H54 (cell line): ENCODE measurements at regions not wholly inside any gene's neighbourhood (a gene's known extent, or its start where the extent isn't known, plus 50 kb on each side); places are given as distances from the start of the nearest gene placed in this dataset.

ENCODE experiments used
- DNase-seq: peaks from one replicate; pipeline ENCODE4 v3.0.0; 2011; ENCODE audit warnings: low spot score, mixed read lengths; ENCODE audit not compliant: insufficient read length
- FAIRE-seq: peaks from 3 replicates; lab custom pipeline; 2011; peaks lifted over from hg19 to GRCh38; lab: Jason Lieb, UNC
- POLR2A ChIP-seq: IDR thresholded peaks from 2 replicates; pipeline ENCODE4 v1.6.1; 2011; ENCODE audit warnings: low read depth, mild to moderate bottlenecking, low read length

DNA sequence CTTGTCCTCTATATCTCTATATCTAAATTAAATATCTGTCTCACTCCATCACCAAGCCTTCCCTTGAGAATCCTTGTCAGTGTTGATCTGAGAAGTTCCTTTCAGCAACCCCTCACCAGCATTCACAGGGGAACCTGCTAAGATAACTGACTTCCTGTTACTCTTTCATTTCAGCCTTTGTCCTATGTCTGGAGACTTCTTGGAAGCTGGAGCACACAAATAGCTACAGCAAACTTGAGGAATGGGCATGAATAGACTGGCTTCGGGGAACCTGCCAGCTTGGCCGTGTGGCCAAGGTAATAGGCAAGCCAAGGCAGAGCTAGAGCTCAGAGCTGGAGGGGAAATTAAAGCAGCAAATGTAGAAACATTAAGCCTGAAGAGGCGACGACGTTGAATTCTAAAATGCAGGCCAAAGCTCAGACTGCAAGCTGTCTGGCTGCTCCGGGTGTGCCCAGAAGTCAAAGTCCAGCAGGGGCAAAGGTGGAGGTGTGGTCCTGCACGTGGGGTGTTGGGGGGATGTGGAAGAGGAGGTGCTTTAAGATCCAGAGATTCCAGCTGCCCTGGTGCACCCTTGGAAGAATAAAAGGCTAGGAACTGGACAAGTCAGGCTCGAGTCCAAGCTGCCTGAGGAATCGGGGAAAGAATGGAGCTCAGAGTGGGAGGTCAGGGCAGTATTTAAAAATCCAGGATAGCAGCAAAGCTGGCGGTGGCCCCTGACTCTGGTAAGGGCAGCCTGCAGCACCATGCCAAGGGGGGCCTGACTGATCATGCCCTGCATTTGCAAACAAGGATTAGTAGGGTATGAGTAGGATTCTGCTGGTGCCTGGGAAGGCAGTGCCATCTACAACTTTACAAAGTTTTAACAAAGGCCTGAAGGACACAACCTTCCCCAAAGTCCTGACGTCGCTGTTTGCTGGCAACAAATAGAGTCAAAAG, 185.0 kb upstream of the SGK1 start:
- TF ChIP-seq POLR2A: no peak
- DNase-seq: no peak
- FAIRE-seq: no peak

DNA sequence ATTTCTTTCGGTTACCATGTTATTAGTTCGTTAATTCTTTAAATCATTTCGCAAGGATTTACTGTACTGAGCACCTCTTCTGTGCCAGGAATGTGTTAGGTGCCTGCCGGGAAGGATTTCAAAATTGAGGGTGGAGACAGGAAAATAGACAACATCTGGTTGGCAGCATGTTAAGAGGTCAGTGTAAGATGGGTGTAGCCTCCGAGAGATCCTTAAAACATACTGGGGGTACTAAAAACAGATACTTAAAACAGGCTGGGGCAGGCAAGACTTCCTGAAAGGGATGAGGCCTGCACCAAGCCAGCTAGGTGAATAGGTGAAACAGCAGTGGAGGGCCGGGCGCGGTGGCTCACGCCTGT, 178.0 kb upstream of the SGK1 start:
- FAIRE-seq: no peak

DNA sequence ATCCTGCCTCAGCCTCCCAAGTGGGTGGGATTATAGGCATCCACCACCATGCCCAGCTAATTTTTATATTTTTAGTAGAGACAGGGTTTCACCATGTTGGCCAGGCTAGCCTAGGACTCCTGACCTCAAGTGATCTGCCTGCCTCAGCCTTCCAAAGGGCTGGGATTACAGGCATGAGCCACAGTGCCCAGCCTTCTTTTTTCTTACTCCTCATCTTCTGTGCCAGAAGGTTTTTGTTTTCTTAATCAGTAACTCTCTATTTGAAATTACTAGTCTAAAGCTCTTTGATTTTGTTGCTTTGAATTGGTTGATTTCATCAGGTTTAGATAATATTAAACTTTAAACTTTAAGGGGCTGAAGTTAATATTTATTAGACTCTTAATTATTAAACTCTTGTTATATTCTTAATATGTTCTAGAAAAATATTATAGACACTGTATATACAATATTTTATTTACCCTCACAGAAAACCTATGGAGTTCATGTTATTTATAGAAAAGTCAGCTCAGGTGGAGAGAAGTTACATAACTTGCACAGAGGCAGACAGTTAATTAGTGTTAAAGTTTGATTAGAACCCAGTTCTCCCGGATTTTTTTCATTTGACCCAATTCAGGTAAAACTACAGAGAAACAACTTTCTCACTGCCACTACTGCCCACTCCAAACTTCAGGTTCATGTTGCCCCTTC, 177.4 kb upstream of the SGK1 start:
- TF ChIP-seq POLR2A: no peak

More for the DNA sequence above, 178.0 kb upstream of the SGK1 start:
- no peak for TF ChIP-seq POLR2A
- no peak for DNase-seq

DNA sequence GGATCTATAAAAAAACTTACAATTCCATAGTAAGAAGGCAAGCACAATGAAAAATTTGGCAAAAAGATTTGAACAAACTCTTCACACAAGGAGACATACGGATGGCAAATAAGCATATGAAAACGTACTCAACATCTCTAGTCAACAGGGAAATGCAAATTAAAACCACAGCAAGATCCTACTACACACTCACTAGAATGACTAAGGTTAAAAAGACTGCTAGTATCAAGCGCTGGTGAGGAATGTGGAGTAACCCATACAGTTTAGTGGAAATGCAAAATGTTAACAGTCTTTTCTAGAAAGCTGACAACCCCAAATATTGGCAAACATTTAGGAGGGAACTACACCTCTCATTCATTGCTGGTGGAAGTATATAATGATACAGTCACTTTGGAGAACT, 175.9 kb upstream of the SGK1 start:
- no peak for TF ChIP-seq POLR2A
- no peak for FAIRE-seq
- no peak for DNase-seq

More for the DNA sequence above, 177.4 kb upstream of the SGK1 start:
- FAIRE-seq (no peak), DNase-seq (no peak)

DNA sequence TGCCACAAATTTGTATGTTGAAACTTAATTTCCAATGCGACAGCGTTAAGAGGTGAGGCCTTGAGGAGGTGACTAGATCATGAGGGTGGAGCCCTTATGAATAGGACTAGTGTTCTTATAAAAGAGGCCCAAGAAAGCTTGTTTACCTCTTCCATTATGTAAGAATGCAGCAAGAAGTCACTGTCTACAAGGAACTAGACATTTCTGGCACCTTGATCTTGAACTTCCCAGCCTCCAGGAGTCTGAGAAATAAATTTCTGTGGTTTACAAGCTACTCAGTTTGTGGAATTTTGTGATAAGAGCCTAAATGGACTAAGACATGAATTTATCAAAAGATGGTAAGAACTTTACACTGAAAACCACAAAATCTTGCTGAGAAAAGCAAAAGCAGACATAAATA, 173.6 kb upstream of the SGK1 start:
- TF ChIP-seq POLR2A: no peak
- FAIRE-seq (no peak), DNase-seq (no peak)

DNA sequence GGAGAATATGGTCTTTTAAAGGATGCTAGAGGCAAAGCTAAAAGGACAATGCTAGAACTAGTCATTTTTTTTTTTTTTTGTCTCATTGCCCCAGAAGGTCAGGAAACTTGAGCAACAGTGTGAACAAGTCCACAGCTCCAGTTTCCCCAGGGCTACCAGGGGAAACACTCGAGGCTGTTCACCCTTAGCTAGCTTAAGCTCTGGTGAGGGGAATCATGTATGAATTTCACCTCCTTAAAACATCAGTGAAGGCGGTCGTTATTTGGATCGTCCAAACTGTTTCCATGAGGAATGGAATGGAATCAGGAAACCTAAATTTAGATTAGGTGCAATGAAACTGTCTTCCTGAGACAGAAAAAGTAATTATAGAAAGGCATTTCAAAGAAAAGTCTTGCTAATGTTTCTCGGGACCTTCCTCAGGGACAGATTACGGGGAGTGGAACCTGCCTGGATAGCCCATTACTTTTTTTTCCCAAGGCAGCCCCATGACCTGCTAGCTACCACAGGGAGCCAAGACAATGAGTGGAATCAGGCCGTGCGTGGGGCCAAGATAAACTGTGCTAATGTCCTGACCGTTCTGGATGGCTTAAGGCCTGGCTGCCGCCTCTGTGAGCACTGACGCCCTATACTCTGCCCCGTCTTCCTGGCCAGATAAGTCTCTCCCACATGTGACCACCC, 164.8 kb upstream of the SGK1 start:
- no peak for DNase-seq
- FAIRE-seq: no peak
- no peak for TF ChIP-seq POLR2A

DNA sequence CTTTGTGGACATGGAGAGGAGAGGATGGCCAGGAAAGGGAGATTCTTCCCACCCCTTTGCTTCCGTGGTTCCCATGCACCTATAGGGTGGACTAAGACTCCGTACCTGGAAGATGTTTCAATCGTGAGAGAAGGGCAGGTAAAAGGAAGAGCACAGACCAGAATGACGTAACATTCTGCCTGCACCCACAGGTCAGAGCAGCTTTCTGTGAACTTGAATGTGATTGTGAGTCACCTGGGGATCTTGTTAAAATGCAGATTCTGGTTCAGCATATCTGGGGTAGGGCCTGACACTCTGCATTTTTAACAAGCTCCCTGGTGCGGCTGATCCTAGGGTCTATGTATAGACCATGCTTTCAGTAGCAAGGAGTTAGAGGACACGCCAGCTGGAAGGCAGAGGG, 164.1 kb upstream of the SGK1 start:
- no peak for TF ChIP-seq POLR2A
- no peak for DNase-seq
- no peak for FAIRE-seq

DNA sequence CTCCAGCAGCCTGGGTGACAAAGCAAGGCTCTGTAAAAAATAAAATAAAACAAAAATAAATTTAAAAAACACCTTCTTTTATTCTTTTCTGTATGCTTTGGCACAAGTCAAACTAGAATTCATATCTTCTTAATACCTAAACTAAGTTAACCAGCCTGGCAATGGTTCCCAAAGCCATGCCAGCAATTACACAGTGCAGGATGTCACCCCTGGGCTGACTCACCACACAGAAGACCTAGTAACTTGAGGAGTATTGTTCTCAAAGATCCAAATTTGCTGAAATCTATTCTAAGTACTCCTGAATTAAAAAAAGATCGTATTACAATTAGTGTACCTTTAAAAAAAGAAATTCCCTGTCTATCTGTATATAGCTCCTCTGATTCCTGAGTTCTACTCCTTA, 162.7 kb upstream of the SGK1 start:
- TF ChIP-seq POLR2A: no peak
- no peak for FAIRE-seq
- DNase-seq: no peak

DNA sequence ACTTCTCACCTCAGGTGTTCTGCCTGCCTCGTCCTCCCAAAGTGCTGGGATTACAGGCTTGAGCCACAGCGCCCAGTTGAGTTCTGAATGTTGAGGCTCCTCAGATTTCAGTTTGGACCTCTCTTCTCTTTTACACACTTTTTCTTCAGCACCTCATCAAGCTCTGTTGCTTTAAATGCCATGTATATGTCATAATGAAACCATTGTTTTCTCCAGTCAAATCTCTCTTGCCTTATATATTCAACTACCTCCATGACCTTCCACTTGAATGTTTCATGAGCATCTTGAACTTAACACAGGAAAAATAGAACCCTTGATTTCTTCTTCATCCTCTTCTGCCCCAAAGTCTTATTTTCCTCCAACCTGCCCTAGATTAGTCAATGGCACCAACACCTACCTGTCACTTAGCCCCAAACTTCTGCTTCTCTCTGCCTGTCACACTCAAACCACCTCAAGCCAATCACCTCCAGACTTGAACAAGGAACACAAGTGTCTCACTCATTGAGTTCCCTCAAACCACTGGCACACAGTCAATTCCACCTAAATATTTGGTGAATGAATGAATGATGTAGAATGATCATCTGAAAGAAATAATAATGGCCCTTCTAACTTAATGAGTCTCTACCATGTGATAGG, 161.0 kb upstream of the SGK1 start:
- DNase-seq: no peak
- TF ChIP-seq POLR2A: no peak
- FAIRE-seq: no peak

DNA sequence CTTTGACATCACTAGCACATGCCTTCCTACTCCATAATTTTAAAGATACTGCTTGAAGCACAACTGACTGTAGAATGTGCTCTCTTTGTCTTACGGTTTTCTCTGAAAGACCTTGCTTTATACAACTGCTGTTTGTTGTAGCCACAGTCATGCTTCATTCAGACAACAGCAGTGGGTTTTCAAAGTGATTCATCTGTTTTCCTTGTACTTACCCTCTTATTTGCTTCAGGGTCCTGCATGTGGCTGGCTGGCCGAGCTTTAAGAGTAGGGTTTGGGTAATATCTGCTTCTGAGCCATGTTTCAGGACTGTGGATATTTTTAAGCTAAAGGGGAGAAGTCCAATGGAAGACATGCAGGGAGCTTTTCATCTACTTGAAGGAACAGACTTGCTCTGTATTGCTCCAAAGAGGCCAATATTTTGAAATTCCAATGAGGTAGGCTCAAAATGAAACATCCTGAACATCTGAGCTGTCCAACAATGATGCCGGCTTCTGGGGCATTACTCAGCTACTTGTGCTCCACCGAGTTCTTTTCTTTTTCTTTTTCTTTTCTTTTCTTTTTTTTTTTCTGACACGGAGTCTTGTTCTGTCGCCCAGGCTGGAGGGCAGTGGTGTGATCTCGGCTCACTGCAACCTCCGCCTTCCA, 160.2 kb upstream of the SGK1 start:
- DNase-seq (no peak), FAIRE-seq (no peak)
- TF ChIP-seq POLR2A: no peak

DNA sequence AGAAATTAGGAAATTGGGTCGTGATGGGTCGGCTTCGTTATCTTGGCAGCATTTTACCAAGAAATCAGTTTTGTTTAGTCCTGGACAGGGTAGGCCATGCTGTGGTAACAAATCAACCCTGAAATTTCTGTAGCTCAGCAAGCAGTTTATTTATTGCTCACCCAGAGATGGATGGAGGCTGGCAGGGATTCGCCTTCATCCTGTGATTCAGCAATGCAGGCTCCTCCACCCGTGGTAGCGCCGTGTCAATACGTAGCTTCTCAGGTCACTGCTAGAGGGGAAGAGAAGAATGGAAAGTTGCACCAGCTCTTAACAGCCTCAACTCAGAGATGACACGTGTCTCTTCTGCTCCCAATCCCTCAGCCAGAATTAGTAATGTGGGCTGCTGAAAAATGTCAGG, 157.0 kb upstream of the SGK1 start:
- DNase-seq: no peak
- FAIRE-seq: no peak
- no peak for TF ChIP-seq POLR2A

DNA sequence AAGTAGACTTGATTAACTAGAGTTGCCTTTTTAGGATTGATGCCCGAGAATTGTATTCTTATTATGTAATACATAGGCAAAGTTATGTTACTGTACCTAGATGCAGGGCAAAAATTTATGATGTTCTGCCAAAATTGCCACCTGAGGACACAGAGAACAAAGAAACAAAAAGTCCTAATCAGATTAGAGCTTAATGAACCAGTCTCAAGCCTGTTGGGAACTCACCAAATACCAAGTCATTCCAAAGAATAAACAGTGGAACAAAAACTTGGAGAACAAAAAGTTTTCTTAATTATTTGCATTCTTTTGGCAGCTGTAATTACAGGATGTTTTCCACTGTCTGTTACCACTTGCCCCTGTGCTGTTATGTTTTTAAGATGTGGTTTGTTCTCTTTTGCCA, 154.7 kb upstream of the SGK1 start:
- no peak for TF ChIP-seq POLR2A
- FAIRE-seq: no peak
- DNase-seq: no peak

DNA sequence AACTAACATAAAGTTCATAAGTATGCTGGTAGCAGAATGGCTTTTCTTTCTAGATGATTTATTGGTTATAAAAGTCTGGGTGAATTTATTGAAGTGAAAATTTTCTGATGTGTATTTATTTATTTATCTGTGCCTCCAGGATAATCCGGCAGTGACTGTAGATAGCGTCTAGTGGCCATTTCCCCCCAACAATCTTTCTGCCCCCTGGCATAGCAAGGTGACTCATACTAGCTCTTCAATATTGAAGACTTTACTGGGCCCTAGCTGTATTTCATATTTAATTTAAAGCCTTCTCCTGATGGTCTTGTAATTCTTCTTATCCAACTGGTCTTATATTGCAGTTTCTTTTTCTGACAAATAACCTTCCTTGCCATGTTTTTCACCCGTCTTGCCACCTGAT, 154.1 kb upstream of the SGK1 start:
- DNase-seq (no peak), FAIRE-seq (no peak)
- TF ChIP-seq POLR2A: no peak
